HepG2 (cell line): ENCODE measurements at regions not wholly inside any gene's neighbourhood (a gene's known extent, or its start where the extent isn't known, plus 50 kb on each side); places are given as distances from the start of the nearest gene placed in this dataset.
A peak's percentile ranks its signal among the peaks of the same experiment; 100 is the strongest.

ENCODE experiments used
- ATAC-seq: fragments of 200-7000 bp; cut with Tn5 transposase; 3 replicates; pipeline ENCODE4 v1.9.1; 2020; ENCODE audit warnings: mild to moderate bottlenecking, moderate library complexity
- BruUV-seq: library from RNA; stranded (reverse); fragments of 400-500 nt; replicated peaks from 2 replicates; lab custom pipeline; 2021; lab: Mats Ljungman, UMichigan
- CTCF ChIA-PET: fragments of 300-600 bp; formaldehyde crosslinking; extraction: SDS; loops from one replicate; lab custom pipeline; 2021; ENCODE audit warnings: low total read pairs, inconsistent platforms, low intra/inter-chr PET ratio; lab: Yijun Ruan, JAX
- POLR2A ChIA-PET: fragments of 350-600 bp; sonication (Branson Sonifier 250); formaldehyde crosslinking; loops from one replicate; lab custom pipeline; 2020; ENCODE audit warnings: antibody characterized with exemption, inconsistent platforms; lab: Yijun Ruan, JAX
- DNase-seq: peaks from one replicate; pipeline ENCODE4 v3.0.0-alpha.2; 2015; ENCODE audit warnings: low spot score
- FAIRE-seq: peaks from 3 replicates; lab custom pipeline; 2011; peaks lifted over from hg19 to GRCh38; lab: Jason Lieb, UNC
- H2AFZ ChIP-seq: one replicate; pipeline ENCODE4 v1.6.1; 2011; ENCODE audit warnings: low read length, inconsistent platforms
- H3K27ac ChIP-seq: fragments of 300-600 bp; 3 replicates; pipeline ENCODE4 v1.8.0; 2011; ENCODE audit warnings: mixed run types, mild to moderate bottlenecking, mixed read lengths, low read length, inconsistent platforms; ENCODE audit not compliant: insufficient read depth; ENCODE audit errors: extremely low read length
- H3K27me3 ChIP-seq, 2 experiments: fragments of 200-600 bp in 1 of 2; 2 replicates in 1 of 2; 3 replicates in 1 of 2; pipeline versions ENCODE4 v1.6.0 to v1.8.0; 2011; ENCODE audit warnings: low read length in 2 of 2, mild to moderate bottlenecking in 2 of 2, moderate library complexity in 2 of 2, inconsistent platforms in 1 of 2; ENCODE audit not compliant: insufficient read depth in 2 of 2, control insufficient read depth in 1 of 2
- H3K36me3 ChIP-seq, 2 experiments: fragments of 200-600 bp in 1 of 2; replicated peaks in 1 of 2; 2 replicates in 1 of 2; 3 replicates in 1 of 2; pipeline versions ENCODE4 v1.5.1 to v1.8.0; 2011; ENCODE audit warnings: low read length in 2 of 2, inconsistent platforms in 1 of 2; ENCODE audit not compliant: insufficient read depth in 2 of 2, control insufficient read depth in 1 of 2
- H3K4me1 ChIP-seq: 2 replicates; pipeline ENCODE4 v1.5.1; 2012; ENCODE audit warnings: low read length, inconsistent platforms; ENCODE audit not compliant: insufficient read depth
- H3K4me2 ChIP-seq: 2 replicates; pipeline ENCODE4 v1.6.0; 2011; ENCODE audit warnings: low read depth, low read length, inconsistent platforms
- H3K4me3 ChIP-seq, 3 experiments: fragments of 200-600 bp in 1 of 3; sonication (generic), shearing (Covaris generic) in 1 of 3; replicated peaks in 1 of 3; 2 replicates each; pipeline ENCODE4 v1.5.1; 2011 to 2016; ENCODE audit warnings: low read length in 3 of 3, inconsistent platforms in 2 of 3, low read depth in 2 of 3, mild to moderate bottlenecking in 2 of 3, control low read depth in 1 of 3, mixed read lengths in 1 of 3; ENCODE audit not compliant: insufficient read depth in 1 of 3
- H3K79me2 ChIP-seq: one replicate; pipeline ENCODE4 v1.6.1; 2011; ENCODE audit warnings: low read length, inconsistent platforms; ENCODE audit not compliant: insufficient read depth
- H3K9ac ChIP-seq: 2 replicates; pipeline ENCODE4 v1.6.0; 2011; ENCODE audit warnings: mild to moderate bottlenecking, low read depth, low read length, inconsistent platforms; ENCODE audit not compliant: insufficient read depth
- H3K9me3 ChIP-seq: 2 replicates; pipeline ENCODE4 v1.5.1; 2012; ENCODE audit warnings: mild to moderate bottlenecking, low read length
- H4K20me1 ChIP-seq: 2 replicates; pipeline ENCODE4 v1.6.0; 2011; ENCODE audit warnings: inconsistent platforms, mild to moderate bottlenecking, low read length, moderate library complexity; ENCODE audit not compliant: insufficient read depth
- HNRNPLL ChIP-seq: fragments of 200-400 bp; formaldehyde crosslinking; IDR thresholded peaks from 2 replicates; pipeline ENCODE4 v1.6.1; 2017; ENCODE audit warnings: mild to moderate bottlenecking, low read depth, low read length; ENCODE audit not compliant: poor library complexity, severe bottlenecking
- PAF1 ChIP-seq: IDR thresholded peaks from 2 replicates; pipeline ENCODE4 v1.6.1; 2016; ENCODE audit warnings: missing genetic modification reagents, missing compliant biosample characterization
- RFX1 ChIP-seq: fragments of 450-650 bp; IDR thresholded peaks from 2 replicates; pipeline ENCODE4 v1.6.1; 2017
- STAG1 ChIP-seq: sonication (generic); formaldehyde crosslinking; IDR thresholded peaks from 2 replicates; pipeline ENCODE4 v1.4.0; 2020; ENCODE audit warnings: missing genetic modification reagents
- YEATS4 ChIP-seq: sonication (generic); formaldehyde crosslinking; IDR thresholded peaks from 2 replicates; pipeline ENCODE4 v1.4.0; 2020; ENCODE audit warnings: missing genetic modification reagents, borderline replicate concordance
- ZSCAN30 ChIP-seq: sonication (generic); formaldehyde crosslinking; IDR thresholded peaks from 2 replicates; pipeline ENCODE4 v1.5.0; 2020; ENCODE audit warnings: mild to moderate bottlenecking, missing genetic modification reagents
- WGBS: methylation state at CpG from one replicate; pipeline ENCODE4 v1.1.6; 2017; ENCODE audit warnings: low lambda C conversion rate; 5-methylcytosine and 5-hydroxymethylcytosine counted together
- in situ Hi-C: cut with HindIII; loops from 2 replicates; pipeline ENCODE4 v1.10.0; 2017; ENCODE audit warnings: low pct_unique_long_range_greater_than_20kb; ENCODE audit not compliant: extremely low pct_ligation_motif_present
- intact Hi-C: fragments of 100-400 bp; cut with micrococcal nuclease; formaldehyde crosslinking; loops from one replicate; pipeline ENCODE4 v1.10.0; 2022; ENCODE audit not compliant: unreplicated experiment
- TF ChIP-seq, protein P1 (sequence below): sonication (generic); formaldehyde crosslinking; IDR thresholded peaks from 2 replicates; pipeline ENCODE4 v1.4.0; 2020; ENCODE audit warnings: missing genetic modification reagents, mild to moderate bottlenecking, borderline replicate concordance
- TF ChIP-seq, protein P2 (sequence below): sonication (generic); formaldehyde crosslinking; IDR thresholded peaks from 2 replicates; pipeline ENCODE4 v1.5.0; 2020; ENCODE audit warnings: mild to moderate bottlenecking, missing genetic modification reagents, moderate library complexity
- TF ChIP-seq, protein P3 (sequence below): sonication (generic); formaldehyde crosslinking; IDR thresholded peaks from 2 replicates; pipeline ENCODE4 v1.8.0; 2022; ENCODE audit warnings: mild to moderate bottlenecking, missing genetic modification reagents, moderate library complexity

DNA sequence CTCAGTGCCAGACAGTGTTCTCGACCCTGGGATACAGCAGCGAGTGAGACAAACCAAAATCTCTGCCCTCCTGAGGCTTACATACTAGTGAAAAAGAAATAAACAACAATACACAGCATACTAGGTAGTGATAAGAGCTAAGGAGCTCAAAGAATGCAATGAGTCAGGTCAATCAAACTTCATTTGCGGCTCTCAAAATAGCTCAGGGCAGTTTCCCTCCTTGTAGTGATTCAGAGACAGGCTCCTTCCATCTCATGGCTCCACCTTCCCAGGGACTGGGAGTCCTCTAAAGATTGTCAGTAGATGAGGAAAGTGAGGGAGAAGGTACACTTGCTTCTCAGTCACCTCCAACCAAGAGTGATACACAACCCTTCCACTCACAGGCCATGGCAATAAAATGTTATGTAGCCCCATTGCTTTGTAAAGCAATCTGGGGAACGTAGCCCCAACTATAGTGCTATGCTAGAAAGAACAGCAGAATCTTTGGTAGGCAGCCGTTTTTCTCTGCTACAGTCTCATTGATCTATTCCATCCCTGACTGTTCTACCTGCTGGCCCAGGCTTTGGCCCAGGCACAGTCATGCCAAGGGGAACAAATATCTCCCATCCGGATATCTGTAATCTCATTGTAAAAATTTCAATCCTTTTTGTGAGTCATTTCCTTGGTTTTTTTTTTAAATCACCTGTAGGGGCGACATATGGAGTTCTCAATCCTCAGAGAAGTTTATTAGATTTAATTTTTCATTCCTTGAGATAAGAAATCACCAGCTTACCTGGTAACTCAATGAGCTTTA lies 183.1 kb upstream of the S100G start:
- in situ Hi-C loops: loop anchor here (25.0 kb wide), 1 partner anchor 195 kb away; the partner anchor contains the start of gene S100G
- 74% methylated on average over 7 of the region's 7 CpGs for WGBS
- Histone ChIP-seq H3K9me3 (no peaks in the 10 kb centered on the region), H2AFZ (no peak overlapping the region), H3K27me3 (no peaks in the 10 kb centered on the region), H3K36me3 (no peaks in the 10 kb centered on the region), H3K9ac (no peak overlapping the region), H3K27ac (no peak overlapping the region)
- DNase-seq (no peak), FAIRE-seq (no peak)
- TF ChIP-seq ZSCAN30 (CRISPR knock-in tag) (no peak), YEATS4 (no peak), RFX1 (no peak)
- TF ChIP-seq, all 625 proteins: peak for 0
- ChIA-PET POLR2A (interaction anchor here (0.6 kb wide), 1 partner anchor 246 kb away, joined by 4 read pairs; the partner anchor contains the start of gene CTPS2), CTCF (no interaction called here)
- H3K4me1 ChIP-seq: no peaks in the 10 kb centered on the region
- intact Hi-C loops: no loop called here
- H3K4me3 ChIP-seq: no peak overlapping the region
- no peaks in the 10 kb centered on the region for H4K20me1 ChIP-seq
- no peaks in the 10 kb centered on the region for H3K79me2 ChIP-seq
- BruUV-seq: no TSS peak
- H3K4me2 ChIP-seq: no peak overlapping the region
- no peak for ATAC-seq

DNA sequence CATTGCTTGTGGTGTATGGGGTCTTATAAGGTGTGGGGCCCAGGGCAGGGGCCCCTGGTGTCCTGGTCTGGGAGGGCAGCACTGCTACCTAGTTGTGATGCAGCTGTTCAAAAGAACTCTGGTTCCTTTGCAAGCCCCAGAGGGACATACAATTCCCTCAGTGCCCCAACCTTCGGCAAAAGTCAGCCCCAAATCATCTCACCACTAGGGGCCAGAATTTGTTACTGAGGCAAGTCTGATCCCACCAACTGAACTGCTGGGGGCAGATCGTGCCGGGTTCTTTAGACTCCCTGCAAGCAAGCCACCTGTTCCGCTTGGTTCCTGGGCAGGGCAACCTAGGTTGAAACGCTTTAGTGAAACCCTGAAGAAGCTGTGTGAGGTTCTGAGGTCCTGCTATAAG lies 180.1 kb upstream of the S100G start:
- Histone ChIP-seq H3K27ac (no peak overlapping the region), H2AFZ (no peak overlapping the region), H4K20me1 (no peaks in the 10 kb centered on the region), H3K27me3 (no peaks in the 10 kb centered on the region), H3K4me2 (no peak overlapping the region), H3K9ac (no peak overlapping the region), H3K4me3 (no peak overlapping the region), H3K9me3 (no peaks in the 10 kb centered on the region), H3K79me2 (no peaks in the 10 kb centered on the region), H3K4me1 (peaks cover 6% of the 10 kb centered on the region), H3K36me3 (no peaks in the 10 kb centered on the region)
- POLR2A ChIA-PET: no interaction called here
- intact Hi-C loops: no loop called here
- DNase-seq (no peak), ATAC-seq (peak; percentile 65), FAIRE-seq (peak; percentile 51)
- in situ Hi-C loops: loop anchor here (25.0 kb wide), 1 partner anchor 192 kb away; the partner anchor contains the start of gene S100G
- no CpG with 5 or more reads among the region's 5 CpGs for WGBS
- CTCF ChIA-PET: no interaction called here
- BruUV-seq: no TSS peak
- TF ChIP-seq, protein P1, sequence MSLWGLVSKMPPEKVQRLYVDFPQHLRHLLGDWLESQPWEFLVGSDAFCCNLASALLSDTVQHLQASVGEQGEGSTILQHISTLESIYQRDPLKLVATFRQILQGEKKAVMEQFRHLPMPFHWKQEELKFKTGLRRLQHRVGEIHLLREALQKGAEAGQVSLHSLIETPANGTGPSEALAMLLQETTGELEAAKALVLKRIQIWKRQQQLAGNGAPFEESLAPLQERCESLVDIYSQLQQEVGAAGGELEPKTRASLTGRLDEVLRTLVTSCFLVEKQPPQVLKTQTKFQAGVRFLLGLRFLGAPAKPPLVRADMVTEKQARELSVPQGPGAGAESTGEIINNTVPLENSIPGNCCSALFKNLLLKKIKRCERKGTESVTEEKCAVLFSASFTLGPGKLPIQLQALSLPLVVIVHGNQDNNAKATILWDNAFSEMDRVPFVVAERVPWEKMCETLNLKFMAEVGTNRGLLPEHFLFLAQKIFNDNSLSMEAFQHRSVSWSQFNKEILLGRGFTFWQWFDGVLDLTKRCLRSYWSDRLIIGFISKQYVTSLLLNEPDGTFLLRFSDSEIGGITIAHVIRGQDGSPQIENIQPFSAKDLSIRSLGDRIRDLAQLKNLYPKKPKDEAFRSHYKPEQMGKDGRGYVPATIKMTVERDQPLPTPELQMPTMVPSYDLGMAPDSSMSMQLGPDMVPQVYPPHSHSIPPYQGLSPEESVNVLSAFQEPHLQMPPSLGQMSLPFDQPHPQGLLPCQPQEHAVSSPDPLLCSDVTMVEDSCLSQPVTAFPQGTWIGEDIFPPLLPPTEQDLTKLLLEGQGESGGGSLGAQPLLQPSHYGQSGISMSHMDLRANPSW: no peak
- TF ChIP-seq STAG1 (CRISPR knock-in tag) (peak; percentile 34), PAF1 (CRISPR knock-in tag) (no peak), HNRNPLL (no peak)
- TF ChIP-seq, protein P2, sequence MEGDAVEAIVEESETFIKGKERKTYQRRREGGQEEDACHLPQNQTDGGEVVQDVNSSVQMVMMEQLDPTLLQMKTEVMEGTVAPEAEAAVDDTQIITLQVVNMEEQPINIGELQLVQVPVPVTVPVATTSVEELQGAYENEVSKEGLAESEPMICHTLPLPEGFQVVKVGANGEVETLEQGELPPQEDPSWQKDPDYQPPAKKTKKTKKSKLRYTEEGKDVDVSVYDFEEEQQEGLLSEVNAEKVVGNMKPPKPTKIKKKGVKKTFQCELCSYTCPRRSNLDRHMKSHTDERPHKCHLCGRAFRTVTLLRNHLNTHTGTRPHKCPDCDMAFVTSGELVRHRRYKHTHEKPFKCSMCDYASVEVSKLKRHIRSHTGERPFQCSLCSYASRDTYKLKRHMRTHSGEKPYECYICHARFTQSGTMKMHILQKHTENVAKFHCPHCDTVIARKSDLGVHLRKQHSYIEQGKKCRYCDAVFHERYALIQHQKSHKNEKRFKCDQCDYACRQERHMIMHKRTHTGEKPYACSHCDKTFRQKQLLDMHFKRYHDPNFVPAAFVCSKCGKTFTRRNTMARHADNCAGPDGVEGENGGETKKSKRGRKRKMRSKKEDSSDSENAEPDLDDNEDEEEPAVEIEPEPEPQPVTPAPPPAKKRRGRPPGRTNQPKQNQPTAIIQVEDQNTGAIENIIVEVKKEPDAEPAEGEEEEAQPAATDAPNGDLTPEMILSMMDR (CRISPR knock-in tag): 0 out of 2 replicates have a peak, but pooled peaks have one; percentile 20
- TF ChIP-seq, protein P3, sequence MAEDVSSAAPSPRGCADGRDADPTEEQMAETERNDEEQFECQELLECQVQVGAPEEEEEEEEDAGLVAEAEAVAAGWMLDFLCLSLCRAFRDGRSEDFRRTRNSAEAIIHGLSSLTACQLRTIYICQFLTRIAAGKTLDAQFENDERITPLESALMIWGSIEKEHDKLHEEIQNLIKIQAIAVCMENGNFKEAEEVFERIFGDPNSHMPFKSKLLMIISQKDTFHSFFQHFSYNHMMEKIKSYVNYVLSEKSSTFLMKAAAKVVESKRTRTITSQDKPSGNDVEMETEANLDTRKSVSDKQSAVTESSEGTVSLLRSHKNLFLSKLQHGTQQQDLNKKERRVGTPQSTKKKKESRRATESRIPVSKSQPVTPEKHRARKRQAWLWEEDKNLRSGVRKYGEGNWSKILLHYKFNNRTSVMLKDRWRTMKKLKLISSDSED (CRISPR knock-in tag): no peak
